ENCODE measurements at regions not wholly inside any gene's neighbourhood (a gene's known extent, or its start where the extent isn't known, plus 50 kb on each side); places are given as distances from the start of the nearest gene placed in this dataset.
A peak's percentile ranks its signal among the peaks of the same experiment; 100 is the strongest.
"Not testable (repeated sequence)": the region's sequence is repeated elsewhere in the genome, so short reads cannot be mapped to it uniquely, and the experiment has no call there.

GRCh38 chr16:16526998-16527397 lies 148.1 kb downstream of the NPIPA7 start:
- not testable (repeated sequence) for ATAC-seq (ENCODE audit: low read depth in 2 of 2); H3K27ac Mint-ChIP-seq; H3K4me1 Mint-ChIP-seq; H3K4me3 Mint-ChIP-seq; H3K36me3 Mint-ChIP-seq; DNase-seq; H3K9me3 Mint-ChIP-seq; H3K27me3 Mint-ChIP-seq

- not testable (repeated sequence) for H3K36me3 Mint-ChIP-seq; H3K9me3 Mint-ChIP-seq; H3K27ac Mint-ChIP-seq; H3K4me3 Mint-ChIP-seq; H3K4me1 Mint-ChIP-seq; ATAC-seq (ENCODE audit: low read depth in 2 of 2); DNase-seq; H3K27me3 Mint-ChIP-seq
Measured at GRCh38 chr16:16530744-16531143, 151.8 kb downstream of the NPIPA7 start.

- ATAC-seq (ENCODE audit: low read depth in 2 of 2); H3K27ac Mint-ChIP-seq; H3K36me3 Mint-ChIP-seq; DNase-seq; H3K4me3 Mint-ChIP-seq; H3K4me1 Mint-ChIP-seq; H3K27me3 Mint-ChIP-seq; H3K9me3 Mint-ChIP-seq: not testable (repeated sequence)
Measured at GRCh38 chr16:16535565-16535964, 156.6 kb downstream of the NPIPA7 start.

- not testable (repeated sequence) for DNase-seq; ATAC-seq (ENCODE audit: low read depth in 2 of 2); H3K27me3 Mint-ChIP-seq; H3K9me3 Mint-ChIP-seq; H3K36me3 Mint-ChIP-seq; H3K4me3 Mint-ChIP-seq; H3K27ac Mint-ChIP-seq; H3K4me1 Mint-ChIP-seq
Measured at GRCh38 chr16:16536151-16536550, 157.2 kb downstream of the NPIPA7 start.

GRCh38 chr16:16549710-16550109 lies 170.8 kb downstream of the NPIPA7 start:
- H3K27me3 Mint-ChIP-seq; H3K4me3 Mint-ChIP-seq; H3K27ac Mint-ChIP-seq; H3K4me1 Mint-ChIP-seq; DNase-seq; ATAC-seq (ENCODE audit: low read depth in 2 of 2); H3K36me3 Mint-ChIP-seq: not testable (repeated sequence)
- peaks cover 0 to 17% (median 5%) of the 10 kb centered on the region in 7 donors for H3K9me3 Mint-ChIP-seq

GRCh38 chr16:16550824-16551223 lies 171.9 kb downstream of the NPIPA7 start:
- not testable (repeated sequence) for H3K4me3 Mint-ChIP-seq; H3K36me3 Mint-ChIP-seq; H3K27ac Mint-ChIP-seq; ATAC-seq (ENCODE audit: low read depth in 2 of 2); H3K4me1 Mint-ChIP-seq; DNase-seq; H3K27me3 Mint-ChIP-seq
- H3K9me3 Mint-ChIP-seq: peaks cover 0 to 17% (median 5%) of the 10 kb centered on the region in 7 donors

GRCh38 chr16:16552819-16553340 lies 173.9 kb downstream of the NPIPA7 start:
- H3K27me3 Mint-ChIP-seq; H3K4me3 Mint-ChIP-seq; DNase-seq; H3K9me3 Mint-ChIP-seq; H3K27ac Mint-ChIP-seq; ATAC-seq (ENCODE audit: low read depth in 2 of 2); H3K36me3 Mint-ChIP-seq; H3K4me1 Mint-ChIP-seq: not testable (repeated sequence)

- H3K27ac Mint-ChIP-seq; H3K4me1 Mint-ChIP-seq; H3K9me3 Mint-ChIP-seq; DNase-seq; ATAC-seq (ENCODE audit: low read depth in 2 of 2); H3K27me3 Mint-ChIP-seq; H3K4me3 Mint-ChIP-seq; H3K36me3 Mint-ChIP-seq: not testable (repeated sequence)
Measured at GRCh38 chr16:16559179-16559740, 180.3 kb downstream of the NPIPA7 start.

- ATAC-seq (ENCODE audit: low read depth in 2 of 2); H3K27me3 Mint-ChIP-seq; H3K4me3 Mint-ChIP-seq; DNase-seq; H3K36me3 Mint-ChIP-seq; H3K27ac Mint-ChIP-seq; H3K9me3 Mint-ChIP-seq; H3K4me1 Mint-ChIP-seq: not testable (repeated sequence)
Measured at GRCh38 chr16:16561532-16561931, 182.6 kb downstream of the NPIPA7 start.

- H3K4me1 Mint-ChIP-seq, H3K27ac Mint-ChIP-seq: not testable (repeated sequence)
Measured at GRCh38 chr16:16563962-16564361, 185.0 kb downstream of the NPIPA7 start.

GRCh38 chr16:16565326-16565725 lies 186.4 kb downstream of the NPIPA7 start:
- not testable (repeated sequence) for H3K9me3 Mint-ChIP-seq; H3K4me3 Mint-ChIP-seq; H3K27me3 Mint-ChIP-seq; DNase-seq; ATAC-seq (ENCODE audit: low read depth in 2 of 2); H3K4me1 Mint-ChIP-seq; H3K36me3 Mint-ChIP-seq; H3K27ac Mint-ChIP-seq

More at GRCh38 chr16:16563962-16564361, 185.0 kb downstream of the NPIPA7 start:
- H3K36me3 Mint-ChIP-seq; H3K4me3 Mint-ChIP-seq; ATAC-seq (ENCODE audit: low read depth in 2 of 2); DNase-seq; H3K27me3 Mint-ChIP-seq; H3K9me3 Mint-ChIP-seq: not testable (repeated sequence)

- not testable (repeated sequence) for H3K27me3 Mint-ChIP-seq; H3K27ac Mint-ChIP-seq; H3K9me3 Mint-ChIP-seq; H3K4me3 Mint-ChIP-seq; H3K36me3 Mint-ChIP-seq; DNase-seq; ATAC-seq (ENCODE audit: low read depth in 2 of 2); H3K4me1 Mint-ChIP-seq
Measured at GRCh38 chr16:16570055-16570454, 191.1 kb downstream of the NPIPA7 start.

- ATAC-seq (ENCODE audit: low read depth in 2 of 2); DNase-seq; H3K4me1 Mint-ChIP-seq; H3K4me3 Mint-ChIP-seq; H3K27ac Mint-ChIP-seq; H3K9me3 Mint-ChIP-seq; H3K36me3 Mint-ChIP-seq; H3K27me3 Mint-ChIP-seq: not testable (repeated sequence)
Measured at GRCh38 chr16:16570874-16571273, 191.9 kb downstream of the NPIPA7 start.

GRCh38 chr16:16572130-16572774 lies 193.3 kb downstream of the NPIPA7 start:
- not testable (repeated sequence) for H3K27me3 Mint-ChIP-seq; H3K9me3 Mint-ChIP-seq; H3K4me1 Mint-ChIP-seq; DNase-seq; ATAC-seq (ENCODE audit: low read depth in 2 of 2); H3K36me3 Mint-ChIP-seq; H3K4me3 Mint-ChIP-seq
- peak overlapping the region in 1 of 6 donors; percentile 43 for H3K27ac Mint-ChIP-seq
